GM23338 (cell line): ENCODE measurements at regions not wholly inside any gene's neighbourhood (a gene's known extent, or its start where the extent isn't known, plus 50 kb on each side); places are given as distances from the start of the nearest gene placed in this dataset.

Source experiments
- ATAC-seq: fragments of 200-7000 bp; cut with Tn5 transposase; 3 replicates; pipeline ENCODE4 v1.9.1; 2020
- DNase-seq: peaks from one replicate; pipeline ENCODE4 v3.0.0-alpha.2; 2015; ENCODE audit warnings: low spot score
- H2AFZ ChIP-seq: fragments of 200-600 bp; sonication (generic); 2 replicates; pipeline ENCODE4 v1.8.0; 2016; ENCODE audit warnings: antibody characterized with exemption, mild to moderate bottlenecking, moderate library complexity
- H3F3A ChIP-seq: fragments of 200-600 bp; sonication (generic); replicated peaks from 2 replicates; pipeline ENCODE4 v1.8.0; 2017; ENCODE audit warnings: antibody characterized with exemption, mixed run types, low read depth
- H3K27ac ChIP-seq: fragments of 200-600 bp; sonication (generic); 2 replicates; pipeline ENCODE4 v1.6.1; 2016; ENCODE audit warnings: low read depth
- H3K27me3 ChIP-seq: fragments of 200-600 bp; sonication (generic); 2 replicates; pipeline ENCODE4 v1.8.0; 2016; ENCODE audit warnings: mild to moderate bottlenecking, mixed run types, moderate library complexity; ENCODE audit not compliant: insufficient read depth
- H3K36me3 ChIP-seq: fragments of 200-600 bp; sonication (generic); 2 replicates; pipeline ENCODE4 v1.8.0; 2016; ENCODE audit warnings: mild to moderate bottlenecking; ENCODE audit not compliant: insufficient read depth
- H3K4me1 ChIP-seq: fragments of 200-600 bp; sonication (generic); 2 replicates; pipeline ENCODE4 v1.8.0; 2016; ENCODE audit warnings: mild to moderate bottlenecking, moderate library complexity; ENCODE audit not compliant: insufficient read depth
- H3K4me2 ChIP-seq: fragments of 200-600 bp; sonication (generic); 2 replicates; pipeline ENCODE4 v1.7.1; 2017; ENCODE audit warnings: mixed run types
- H3K4me3 ChIP-seq: fragments of 200-600 bp; sonication (generic); 2 replicates; pipeline ENCODE4 v1.6.1; 2016; ENCODE audit warnings: mixed run types
- H3K79me2 ChIP-seq: fragments of 200-600 bp; sonication (generic); replicated peaks from 2 replicates; pipeline ENCODE4 v1.8.0; 2017; ENCODE audit warnings: mild to moderate bottlenecking; ENCODE audit not compliant: insufficient read depth
- H3K9me2 ChIP-seq: fragments of 200-600 bp; sonication (generic); 2 replicates; pipeline ENCODE4 v1.8.0; 2017; ENCODE audit not compliant: insufficient read depth
- H4K20me1 ChIP-seq: fragments of 200-600 bp; sonication (generic); replicated peaks from 2 replicates; pipeline ENCODE4 v1.8.0; 2017; ENCODE audit warnings: mild to moderate bottlenecking; ENCODE audit not compliant: insufficient read depth
- H3K27ac Mint-ChIP-seq: 2 replicates; pipeline ENCODE4 v1.8.0; 2020; ENCODE audit warnings: inconsistent platforms, mild to moderate bottlenecking, moderate library complexity, mixed read lengths
- H3K27me3 Mint-ChIP-seq: 3 replicates; pipeline ENCODE4 v1.8.0; 2022; ENCODE audit warnings: low read depth, mild to moderate bottlenecking, moderate library complexity, mixed read lengths, inconsistent platforms; ENCODE audit not compliant: insufficient read depth, poor library complexity
- H3K36me3 Mint-ChIP-seq: 3 replicates; pipeline ENCODE4 v1.8.0; 2021; ENCODE audit warnings: low read depth, mild to moderate bottlenecking, inconsistent platforms, moderate library complexity, mixed read lengths
- H3K4me1 Mint-ChIP-seq: 3 replicates; pipeline ENCODE4 v1.8.0; 2020; ENCODE audit warnings: mild to moderate bottlenecking, inconsistent platforms, mixed read lengths
- H3K4me3 Mint-ChIP-seq: 3 replicates; pipeline ENCODE4 v1.8.0; 2021; ENCODE audit warnings: moderate library complexity, mild to moderate bottlenecking, inconsistent platforms, mixed read lengths
- H3K9me3 Mint-ChIP-seq: 3 replicates; pipeline ENCODE4 v1.8.0; 2020; ENCODE audit warnings: moderate library complexity, mild to moderate bottlenecking, inconsistent platforms, mixed read lengths
- CREB1 ChIP-seq: fragments of 250-450 bp; sonication (Bioruptor Pico); IDR thresholded peaks from 2 replicates; pipeline ENCODE4 v1.5.0; 2020; ENCODE audit warnings: low read depth, mild to moderate bottlenecking, moderate library complexity
- CTCF ChIP-seq, 2 experiments: fragments of 200-600 bp in 1 of 2; sonication (generic) in 1 of 2; conservative IDR thresholded peaks; 2 replicates each; pipeline versions ENCODE4 v1.5.1 to v1.6.1; 2016 to 2017; ENCODE audit warnings: antibody characterized with exemption in 2 of 2, low read depth in 2 of 2, mild to moderate bottlenecking in 2 of 2, moderate library complexity in 1 of 2
- ETS1 ChIP-seq: IDR thresholded peaks from 2 replicates; pipeline ENCODE4 v1.6.1; 2016; ENCODE audit warnings: antibody characterized with exemption
- EZH2 ChIP-seq: fragments of 200-600 bp; sonication (generic); IDR thresholded peaks from one replicate; pipeline ENCODE4 v1.8.0; 2017; ENCODE audit warnings: antibody characterized with exemption, mild to moderate bottlenecking, low read depth; ENCODE audit not compliant: unreplicated experiment
- JUNB ChIP-seq: IDR thresholded peaks from one replicate; pipeline ENCODE4 v1.6.1; 2016; ENCODE audit warnings: antibody characterized with exemption; ENCODE audit not compliant: unreplicated experiment
- NANOG ChIP-seq: IDR thresholded peaks from 2 replicates; pipeline ENCODE4 v1.6.1; 2016; ENCODE audit warnings: antibody characterized with exemption, borderline replicate concordance
- POLR2AphosphoS5 ChIP-seq: IDR thresholded peaks from 2 replicates; pipeline ENCODE4 v1.6.1; 2016; ENCODE audit warnings: antibody characterized with exemption, low read depth
- REST ChIP-seq: IDR thresholded peaks from one replicate; pipeline ENCODE4 v1.6.1; 2018; ENCODE audit warnings: antibody characterized with exemption; ENCODE audit not compliant: unreplicated experiment
- STAT1 ChIP-seq: IDR thresholded peaks from one replicate; pipeline ENCODE4 v1.6.1; 2016; ENCODE audit warnings: antibody characterized with exemption; ENCODE audit not compliant: unreplicated experiment
- ZNF331 ChIP-seq: fragments of 250-450 bp; sonication (Bioruptor Pico); IDR thresholded peaks from 2 replicates; pipeline ENCODE4 v1.5.0; 2020; ENCODE audit warnings: low read depth, mild to moderate bottlenecking, moderate library complexity

GRCh38 chr12:34390846-34391700, 368.8 kb downstream of the ALG10 start (continued):
- TF ChIP-seq CTCF (conservative IDR thresholded peaks at IDR 0.05; ENCODE audit: low read depth in 2 of 2) (no peak), REST (no peak), JUNB (no peak)

- Histone ChIP-seq H3K4me1 (no peaks in the 10 kb centered on the region), H3K4me2 (no peak overlapping the region), H3K79me2 (no peaks in the 10 kb centered on the region), H3K36me3 (no peaks in the 10 kb centered on the region), H2AFZ (no peak overlapping the region), H4K20me1 (no peaks in the 10 kb centered on the region), H3K4me3 (no peak overlapping the region), H3K9me2 (no peaks in the 10 kb centered on the region), H3K27me3 (no peaks in the 10 kb centered on the region), H3K27ac (no peak overlapping the region), H3F3A (no peaks in the 10 kb centered on the region)
- Mint-ChIP-seq H3K27me3 (peaks cover 9% of the 10 kb centered on the region), H3K36me3 (peaks cover 29% of the 10 kb centered on the region; the same call in 2 of the 3 replicates), H3K4me1 (no peaks in the 10 kb centered on the region), H3K27ac (no peak overlapping the region), H3K9me3 (peaks cover 100% of the 10 kb centered on the region), H3K4me3 (no peak overlapping the region)
- ATAC-seq (no peak), DNase-seq (no peak)
- TF ChIP-seq ZNF331 (CRISPR knock-in tag): no peak
- no peak for TF ChIP-seq EZH2
- TF ChIP-seq CREB1 (CRISPR knock-in tag): no peak
- no peak for TF ChIP-seq STAT1
- TF ChIP-seq POLR2AphosphoS5: no peak
- no peak for TF ChIP-seq ETS1
- no peak for TF ChIP-seq NANOG
Measured at GRCh38 chr12:34391771-34392581, 369.7 kb downstream of the ALG10 start.
